CD4-positive, alpha-beta T cell treated with Interleukin-10 for 1 hour (primary cell): ENCODE measurements at regions not wholly inside any gene's neighbourhood (a gene's known extent, or its start where the extent isn't known, plus 50 kb on each side); places are given as distances from the start of the nearest gene placed in this dataset.

Source experiments
- DNase-seq: peaks from one replicate; pipeline ENCODE4 v3.0.0-alpha.2; 2020

GRCh38 chr2:136235546-136235945 lies 117.6 kb upstream of the CXCR4 start:
- DNase-seq: no peak

GRCh38 chr2:136234261-136234660 lies 116.3 kb upstream of the CXCR4 start:
- no peak for DNase-seq

GRCh38 chr2:136233298-136233697 lies 115.3 kb upstream of the CXCR4 start:
- no peak for DNase-seq

DNA sequence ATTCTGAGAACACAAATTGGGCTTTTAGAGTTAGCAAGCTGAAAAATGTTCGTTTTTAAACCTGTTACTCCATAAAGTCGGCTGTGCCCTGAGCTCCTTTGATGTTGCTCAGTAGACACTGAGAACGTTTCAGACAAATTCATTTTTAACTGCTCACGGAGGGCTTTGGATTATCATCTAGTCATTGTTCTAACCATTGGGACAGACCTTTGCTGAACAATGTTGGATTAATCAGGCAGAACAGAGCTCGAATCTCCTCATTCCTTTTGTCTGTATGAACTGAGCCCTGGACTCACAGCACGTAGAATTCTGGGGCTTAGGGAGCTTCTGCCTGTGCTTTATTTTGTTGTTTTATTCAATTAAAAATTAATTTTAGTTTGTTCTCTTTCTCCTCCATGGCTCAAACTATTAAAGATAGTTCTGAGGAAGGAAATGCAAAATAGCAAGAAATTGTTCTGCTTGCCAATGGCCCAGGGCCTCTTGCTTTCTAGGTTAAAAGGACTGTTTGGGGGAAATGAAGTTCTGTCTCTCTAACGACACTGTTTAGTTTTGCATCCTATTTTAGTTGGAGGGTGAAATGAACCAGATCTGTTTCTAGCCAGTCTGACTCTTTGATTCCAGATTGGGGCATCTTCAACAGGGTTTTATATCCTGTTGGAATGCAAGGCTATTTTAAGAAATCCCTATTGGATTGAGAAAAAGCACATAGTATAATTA lies 114.7 kb upstream of the CXCR4 start:
- no peak for DNase-seq

GRCh38 chr2:136230464-136230863 lies 112.5 kb upstream of the CXCR4 start:
- DNase-seq: no peak

GRCh38 chr2:136226903-136227302 lies 109.0 kb upstream of the CXCR4 start:
- DNase-seq: no peak

- DNase-seq: peak; percentile 50
Measured at GRCh38 chr2:136225950-136226835, 108.2 kb upstream of the CXCR4 start.

- DNase-seq: no peak
Measured at GRCh38 chr2:136223274-136223673, 105.3 kb upstream of the CXCR4 start.

DNA sequence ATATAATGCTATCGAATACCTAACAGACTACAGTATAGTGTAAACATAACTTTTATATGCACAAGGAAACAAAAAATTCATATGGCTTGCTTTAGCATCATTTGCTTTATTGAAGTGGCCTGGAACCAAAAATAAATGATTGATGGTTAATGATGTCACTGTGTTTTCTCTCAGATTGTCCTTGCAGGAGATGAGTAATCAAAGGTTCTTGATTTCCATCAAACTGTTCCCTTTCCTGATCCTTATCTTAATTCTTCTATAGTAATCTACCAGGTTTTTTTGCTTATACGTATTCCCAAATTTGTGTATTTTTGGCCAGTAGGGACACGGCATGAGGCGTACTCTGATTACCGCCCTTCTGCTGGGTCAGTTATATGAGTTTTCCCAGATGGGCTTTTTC lies 104.9 kb upstream of the CXCR4 start:
- no peak for DNase-seq

DNA sequence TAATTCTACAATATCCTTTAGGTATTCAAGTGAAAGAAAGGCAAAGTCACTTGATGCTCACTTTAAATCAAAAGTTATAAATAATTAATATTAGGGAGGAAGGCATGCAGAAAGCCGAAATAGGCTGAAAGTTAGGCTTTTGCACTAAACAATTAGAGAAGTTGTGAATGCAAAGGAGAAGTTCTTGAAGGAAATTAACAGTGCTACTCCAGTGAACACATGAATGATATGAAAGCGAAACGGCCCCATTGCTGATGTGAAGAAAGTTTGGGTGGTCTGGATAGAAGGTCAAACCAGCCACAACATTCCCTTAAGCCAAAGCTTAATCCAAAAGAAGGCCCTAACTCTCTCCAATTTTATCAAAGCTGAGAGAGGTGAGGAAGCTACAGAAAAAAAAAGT lies 103.1 kb upstream of the CXCR4 start:
- no peak for DNase-seq

GRCh38 chr2:136219963-136220362 lies 102.0 kb upstream of the CXCR4 start:
- no peak for DNase-seq

DNA sequence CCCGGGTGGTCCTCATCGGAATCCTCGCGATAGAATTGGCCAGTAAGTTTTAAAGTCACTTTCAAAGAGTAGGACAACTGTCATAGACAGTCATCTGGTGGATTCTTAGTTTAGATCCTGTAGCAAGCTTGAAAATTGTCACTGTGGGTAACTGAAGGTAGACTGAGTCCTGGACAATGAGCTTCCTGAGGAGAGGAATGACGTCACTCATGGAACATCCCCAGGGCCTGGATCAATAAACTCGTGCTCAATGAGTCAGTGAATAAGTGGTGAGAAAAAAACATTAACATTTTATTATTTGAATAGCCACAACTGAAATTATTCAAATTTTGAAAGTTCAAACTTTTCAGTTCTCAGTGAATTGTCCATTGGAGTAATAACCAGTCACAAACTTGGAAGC lies 101.4 kb upstream of the CXCR4 start:
- DNase-seq: no peak

- DNase-seq: no peak
Measured at GRCh38 chr2:136217996-136218395, 100.0 kb upstream of the CXCR4 start.

- DNase-seq: no peak
Measured at GRCh38 chr2:136215908-136216472, 98.0 kb upstream of the CXCR4 start.

- DNase-seq: no peak
Measured at GRCh38 chr2:136215449-136215848, 97.5 kb upstream of the CXCR4 start.

- DNase-seq: peak; percentile 10
Measured at GRCh38 chr2:136214307-136215200, 96.6 kb upstream of the CXCR4 start.

GRCh38 chr2:136213836-136214235 lies 95.9 kb upstream of the CXCR4 start:
- no peak for DNase-seq

GRCh38 chr2:136212426-136213378 lies 94.8 kb upstream of the CXCR4 start:
- DNase-seq: peak; percentile 62

DNA sequence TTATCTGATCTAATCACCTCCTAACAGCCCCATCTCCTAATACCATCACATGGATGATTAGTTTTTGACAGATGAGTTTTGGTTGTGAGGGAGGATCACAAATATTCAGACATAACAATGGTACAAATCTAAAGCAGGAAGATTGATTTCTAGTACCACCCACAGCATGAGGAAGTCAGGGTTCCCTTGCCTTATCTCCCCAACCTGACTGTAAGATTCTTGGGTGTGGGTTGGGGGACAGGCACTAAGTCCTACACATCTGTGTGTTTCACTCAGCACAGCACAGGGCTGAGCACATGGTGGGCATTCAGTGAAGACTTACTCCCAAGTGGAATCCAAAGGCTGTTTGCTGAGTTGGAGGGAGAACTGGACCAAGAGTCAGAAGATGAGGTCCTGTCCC lies 93.8 kb upstream of the CXCR4 start:
- DNase-seq: no peak

DNA sequence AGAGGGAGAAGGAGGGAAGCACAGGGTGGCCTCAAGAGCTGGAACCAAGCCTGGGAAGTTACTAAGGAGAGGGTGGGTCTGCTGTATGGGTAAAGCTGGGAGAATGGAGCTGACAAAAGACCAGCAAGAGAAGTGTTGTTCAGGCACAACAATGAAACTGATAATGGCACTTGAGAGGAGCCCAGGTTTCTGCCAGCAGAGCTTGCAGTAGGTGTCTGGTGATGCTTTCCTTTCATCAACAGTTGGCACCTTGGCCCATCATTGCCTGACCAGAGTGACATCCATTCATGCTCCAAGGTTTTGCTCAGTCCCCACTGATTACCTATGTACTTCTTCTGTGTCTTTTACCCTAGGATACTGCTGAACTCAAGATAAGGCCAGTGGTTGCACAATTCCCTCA lies 92.9 kb upstream of the CXCR4 start:
- no peak for DNase-seq

GRCh38 chr2:136210455-136210805 lies 92.5 kb upstream of the CXCR4 start:
- no peak for DNase-seq
